Neural cell (in vitro differentiated cells): ENCODE measurements at regions not wholly inside any gene's neighbourhood (a gene's known extent, or its start where the extent isn't known, plus 50 kb on each side); places are given as distances from the start of the nearest gene placed in this dataset.

Experiments used
- H2AFZ ChIP-seq: fragments of 200-600, 300-800 bp; sonication (generic), shearing (Covaris generic); 2 replicates; pipeline ENCODE4 v1.6.0; 2014; ENCODE audit warnings: low read depth, mild to moderate bottlenecking, antibody characterized with exemption, low read length, moderate library complexity
- H3F3A ChIP-seq: fragments of 200-600 bp; shearing (Covaris generic); 2 replicates; pipeline ENCODE4 v1.6.1; 2016; ENCODE audit warnings: mild to moderate bottlenecking, moderate library complexity, mixed read lengths, antibody characterized with exemption, low read length; ENCODE audit not compliant: insufficient read depth, poor library complexity, severe bottlenecking
- H3K27ac ChIP-seq: fragments of 200-600, 300-800 bp; sonication (generic), shearing (Covaris generic); 2 replicates; pipeline ENCODE4 v1.5.1; 2014; ENCODE audit warnings: mild to moderate bottlenecking, low read length, moderate library complexity
- H3K27me3 ChIP-seq: fragments of 300-800, 200-600 bp; sonication (generic), shearing (Covaris generic); 2 replicates; pipeline ENCODE4 v1.6.0; 2014; ENCODE audit warnings: mild to moderate bottlenecking, low read depth, low read length, moderate library complexity; ENCODE audit not compliant: insufficient read depth
- H3K36me3 ChIP-seq: fragments of 300-800, 200-600 bp; sonication (generic), shearing (Covaris generic); 2 replicates; pipeline ENCODE4 v1.5.1; 2014; ENCODE audit warnings: mild to moderate bottlenecking, antibody characterized with exemption, low read length, moderate library complexity; ENCODE audit not compliant: insufficient read depth
- H3K4me2 ChIP-seq: fragments of 300-800, 200-600 bp; sonication (generic), shearing (Covaris generic); 2 replicates; pipeline ENCODE4 v1.6.0; 2014; ENCODE audit warnings: mild to moderate bottlenecking, low read length
- H3K4me3 ChIP-seq: fragments of 300-800, 200-600 bp; sonication (generic), shearing (Covaris generic); 2 replicates; pipeline ENCODE4 v1.5.1; 2014; ENCODE audit warnings: mild to moderate bottlenecking, low read length, moderate library complexity
- H3K79me2 ChIP-seq: fragments of 200-600 bp; shearing (Covaris generic); replicated peaks from 2 replicates; pipeline ENCODE4 v1.6.0; 2014; ENCODE audit warnings: mild to moderate bottlenecking, low read length, moderate library complexity; ENCODE audit not compliant: insufficient read depth
- H3K9ac ChIP-seq: fragments of 300-800, 200-600 bp; sonication (generic), shearing (Covaris generic); 2 replicates; pipeline ENCODE4 v1.6.1; 2016; ENCODE audit warnings: mild to moderate bottlenecking, low read length, mixed read lengths
- H3K9me2 ChIP-seq: fragments of 200-600 bp; shearing (Covaris generic); 2 replicates; pipeline ENCODE4 v1.6.1; 2016; ENCODE audit warnings: mild to moderate bottlenecking, low read length, mixed read lengths; ENCODE audit not compliant: insufficient read depth
- H3K9me3 ChIP-seq: fragments of 200-600, 300-800 bp; sonication (generic), shearing (Covaris generic); 2 replicates; pipeline ENCODE4 v1.6.1; 2016; ENCODE audit warnings: mild to moderate bottlenecking, mixed run types, low read length, moderate library complexity, mixed read lengths
- H4K20me1 ChIP-seq: fragments of 200-600 bp; shearing (Covaris generic); 2 replicates; pipeline ENCODE4 v1.6.1; 2016; ENCODE audit warnings: mild to moderate bottlenecking, mixed run types; ENCODE audit not compliant: insufficient read depth
- EP300 ChIP-seq: fragments of 450-650 bp; conservative IDR thresholded peaks from 2 replicates; pipeline ENCODE4 v1.6.1; 2014; ENCODE audit warnings: antibody characterized with exemption, mild to moderate bottlenecking, moderate library complexity; ENCODE audit not compliant: poor library complexity, severe bottlenecking
- EZH2 ChIP-seq: fragments of 200-600, 300-800 bp; shearing (Covaris generic), sonication (generic); IDR thresholded peaks from 2 replicates; pipeline ENCODE4 v1.6.1; 2014; ENCODE audit warnings: antibody characterized with exemption, low read length, borderline replicate concordance, mild to moderate bottlenecking; ENCODE audit not compliant: insufficient read depth, poor library complexity, severe bottlenecking
- MXI1 ChIP-seq: fragments of 450-650 bp; conservative IDR thresholded peaks from 2 replicates; pipeline ENCODE4 v1.6.1; 2014; ENCODE audit warnings: antibody characterized with exemption, mild to moderate bottlenecking; ENCODE audit not compliant: poor library complexity, severe bottlenecking
- POLR2AphosphoS5 ChIP-seq: IDR thresholded peaks from 2 replicates; pipeline ENCODE4 v1.6.1; 2012
- RAD21 ChIP-seq: fragments of 450-650 bp; conservative IDR thresholded peaks from 2 replicates; pipeline ENCODE4 v1.6.1; 2014; ENCODE audit warnings: antibody characterized with exemption, mild to moderate bottlenecking, moderate library complexity
- SMC3 ChIP-seq: fragments of 450-650 bp; conservative IDR thresholded peaks from 2 replicates; pipeline ENCODE4 v1.6.1; 2014; ENCODE audit warnings: antibody characterized with exemption, mild to moderate bottlenecking, moderate library complexity; ENCODE audit not compliant: poor library complexity
- TAF1 ChIP-seq: IDR thresholded peaks from 2 replicates; pipeline ENCODE4 v1.6.1; 2012; ENCODE audit warnings: low read depth
- TF ChIP-seq, protein P1 (sequence below): fragments of 450-650 bp; IDR thresholded peaks from 2 replicates; pipeline ENCODE4 v1.5.1; 2014; ENCODE audit warnings: antibody characterized with exemption, mild to moderate bottlenecking, moderate library complexity; ENCODE audit not compliant: poor library complexity, severe bottlenecking
- TF ChIP-seq, protein P2 (sequence below): IDR thresholded peaks from 2 replicates; pipeline ENCODE4 v1.6.1; 2012; ENCODE audit warnings: borderline replicate concordance

DNA sequence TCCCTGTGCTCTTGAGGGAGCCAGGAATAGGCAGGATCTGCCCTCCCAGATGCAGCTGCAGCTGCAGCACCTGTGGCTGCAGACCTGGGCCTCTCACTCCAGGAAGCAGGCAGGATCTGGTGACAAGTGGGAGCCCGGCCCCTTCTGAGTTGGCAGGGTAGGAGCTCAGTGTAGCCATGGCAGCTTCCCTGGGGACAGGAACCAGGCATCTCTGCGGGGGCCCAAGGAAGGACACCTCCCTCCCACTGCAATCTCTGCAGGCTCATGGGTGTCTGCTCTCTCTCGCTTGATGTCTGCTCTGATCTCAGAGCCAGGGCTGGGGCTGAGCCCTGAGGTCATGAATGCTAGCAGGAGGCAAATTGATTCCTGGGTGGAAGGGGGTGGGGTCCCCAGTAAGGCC is 592.5 kb upstream of the CA10 start:
- H4K20me1 ChIP-seq, result no peaks in the 10 kb centered on the region
- no peaks in the 10 kb centered on the region for H3K27me3 ChIP-seq
- no peaks in the 10 kb centered on the region for H3K9me2 ChIP-seq
- H3K4me2 ChIP-seq, result no peak overlapping the region
- no peaks in the 10 kb centered on the region for H3K79me2 ChIP-seq
- TF ChIP-seq, protein P1, sequence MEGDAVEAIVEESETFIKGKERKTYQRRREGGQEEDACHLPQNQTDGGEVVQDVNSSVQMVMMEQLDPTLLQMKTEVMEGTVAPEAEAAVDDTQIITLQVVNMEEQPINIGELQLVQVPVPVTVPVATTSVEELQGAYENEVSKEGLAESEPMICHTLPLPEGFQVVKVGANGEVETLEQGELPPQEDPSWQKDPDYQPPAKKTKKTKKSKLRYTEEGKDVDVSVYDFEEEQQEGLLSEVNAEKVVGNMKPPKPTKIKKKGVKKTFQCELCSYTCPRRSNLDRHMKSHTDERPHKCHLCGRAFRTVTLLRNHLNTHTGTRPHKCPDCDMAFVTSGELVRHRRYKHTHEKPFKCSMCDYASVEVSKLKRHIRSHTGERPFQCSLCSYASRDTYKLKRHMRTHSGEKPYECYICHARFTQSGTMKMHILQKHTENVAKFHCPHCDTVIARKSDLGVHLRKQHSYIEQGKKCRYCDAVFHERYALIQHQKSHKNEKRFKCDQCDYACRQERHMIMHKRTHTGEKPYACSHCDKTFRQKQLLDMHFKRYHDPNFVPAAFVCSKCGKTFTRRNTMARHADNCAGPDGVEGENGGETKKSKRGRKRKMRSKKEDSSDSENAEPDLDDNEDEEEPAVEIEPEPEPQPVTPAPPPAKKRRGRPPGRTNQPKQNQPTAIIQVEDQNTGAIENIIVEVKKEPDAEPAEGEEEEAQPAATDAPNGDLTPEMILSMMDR, result no peak
- TF ChIP-seq POLR2AphosphoS5, result no peak
- TF ChIP-seq MXI1, result no peak
- TF ChIP-seq RAD21, result no peak
- H3K4me3 ChIP-seq, result no peak overlapping the region
- no peaks in the 10 kb centered on the region for H3F3A ChIP-seq
- no peak overlapping the region for H3K9ac ChIP-seq
- no peaks in the 10 kb centered on the region for H3K9me3 ChIP-seq
- no peaks in the 10 kb centered on the region for H3K36me3 ChIP-seq
- no peak overlapping the region for H3K27ac ChIP-seq
- no peak overlapping the region for H2AFZ ChIP-seq

DNA sequence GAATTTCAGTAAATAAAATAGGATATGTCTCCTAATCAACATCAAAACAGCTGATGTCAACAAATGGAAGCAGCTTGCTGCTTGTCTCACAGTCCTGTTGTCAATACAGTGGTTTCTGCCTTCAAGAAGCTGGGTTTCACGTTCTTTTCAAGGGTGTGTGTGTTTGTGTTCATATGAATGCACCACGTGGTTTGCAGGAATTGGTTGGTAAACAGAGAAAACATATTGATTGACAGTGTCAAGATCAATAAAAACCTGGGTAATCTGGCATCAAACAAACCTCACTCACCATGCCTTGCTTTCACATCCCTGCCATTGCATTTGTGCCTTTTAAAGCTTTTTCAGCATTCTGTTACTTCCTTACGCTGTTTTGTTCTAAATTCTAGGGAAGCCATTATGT is 585.7 kb upstream of the CA10 start:
- H3K9me2 ChIP-seq, result no peaks in the 10 kb centered on the region
- H3K79me2 ChIP-seq, result no peaks in the 10 kb centered on the region
- no peaks in the 10 kb centered on the region for H4K20me1 ChIP-seq
- no peaks in the 10 kb centered on the region for H3K9me3 ChIP-seq
- no peaks in the 10 kb centered on the region for H3F3A ChIP-seq
- H3K4me3 ChIP-seq, result no peak overlapping the region
- no peaks in the 10 kb centered on the region for H3K27me3 ChIP-seq
- H3K27ac ChIP-seq, result no peak overlapping the region
- H2AFZ ChIP-seq, result no peak overlapping the region
- no peaks in the 10 kb centered on the region for H3K36me3 ChIP-seq
- H3K4me2 ChIP-seq, result no peak overlapping the region
- no peak overlapping the region for H3K9ac ChIP-seq
- TF ChIP-seq, protein P1, result no peak
- no peak for TF ChIP-seq MXI1
- TF ChIP-seq RAD21, result no peak
- TF ChIP-seq, protein P2, sequence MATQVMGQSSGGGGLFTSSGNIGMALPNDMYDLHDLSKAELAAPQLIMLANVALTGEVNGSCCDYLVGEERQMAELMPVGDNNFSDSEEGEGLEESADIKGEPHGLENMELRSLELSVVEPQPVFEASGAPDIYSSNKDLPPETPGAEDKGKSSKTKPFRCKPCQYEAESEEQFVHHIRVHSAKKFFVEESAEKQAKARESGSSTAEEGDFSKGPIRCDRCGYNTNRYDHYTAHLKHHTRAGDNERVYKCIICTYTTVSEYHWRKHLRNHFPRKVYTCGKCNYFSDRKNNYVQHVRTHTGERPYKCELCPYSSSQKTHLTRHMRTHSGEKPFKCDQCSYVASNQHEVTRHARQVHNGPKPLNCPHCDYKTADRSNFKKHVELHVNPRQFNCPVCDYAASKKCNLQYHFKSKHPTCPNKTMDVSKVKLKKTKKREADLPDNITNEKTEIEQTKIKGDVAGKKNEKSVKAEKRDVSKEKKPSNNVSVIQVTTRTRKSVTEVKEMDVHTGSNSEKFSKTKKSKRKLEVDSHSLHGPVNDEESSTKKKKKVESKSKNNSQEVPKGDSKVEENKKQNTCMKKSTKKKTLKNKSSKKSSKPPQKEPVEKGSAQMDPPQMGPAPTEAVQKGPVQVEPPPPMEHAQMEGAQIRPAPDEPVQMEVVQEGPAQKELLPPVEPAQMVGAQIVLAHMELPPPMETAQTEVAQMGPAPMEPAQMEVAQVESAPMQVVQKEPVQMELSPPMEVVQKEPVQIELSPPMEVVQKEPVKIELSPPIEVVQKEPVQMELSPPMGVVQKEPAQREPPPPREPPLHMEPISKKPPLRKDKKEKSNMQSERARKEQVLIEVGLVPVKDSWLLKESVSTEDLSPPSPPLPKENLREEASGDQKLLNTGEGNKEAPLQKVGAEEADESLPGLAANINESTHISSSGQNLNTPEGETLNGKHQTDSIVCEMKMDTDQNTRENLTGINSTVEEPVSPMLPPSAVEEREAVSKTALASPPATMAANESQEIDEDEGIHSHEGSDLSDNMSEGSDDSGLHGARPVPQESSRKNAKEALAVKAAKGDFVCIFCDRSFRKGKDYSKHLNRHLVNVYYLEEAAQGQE, result no peak
- TF ChIP-seq TAF1, result no peak
- no peak for TF ChIP-seq SMC3
- no peak for TF ChIP-seq EZH2
- TF ChIP-seq POLR2AphosphoS5, result no peak
- no peak for TF ChIP-seq EP300
